HepG2 (cell line): ENCODE measurements at regions not wholly inside any gene's neighbourhood (a gene's known extent, or its start where the extent isn't known, plus 50 kb on each side); places are given as distances from the start of the nearest gene placed in this dataset.
"Not testable (repeated sequence)": the region's sequence is repeated elsewhere in the genome, so short reads cannot be mapped to it uniquely, and the experiment has no call there.

Experiments used
- ATAC-seq: fragments of 200-7000 bp; cut with Tn5 transposase; 3 replicates; pipeline ENCODE4 v1.9.1; 2020; ENCODE audit warnings: mild to moderate bottlenecking, moderate library complexity
- BruUV-seq: library from RNA; stranded (reverse); fragments of 400-500 nt; replicated peaks from 2 replicates; lab custom pipeline; 2021; lab: Mats Ljungman, UMichigan
- CTCF ChIA-PET: fragments of 300-600 bp; formaldehyde crosslinking; extraction: SDS; loops from one replicate; lab custom pipeline; 2021; ENCODE audit warnings: low total read pairs, inconsistent platforms, low intra/inter-chr PET ratio; lab: Yijun Ruan, JAX
- POLR2A ChIA-PET: fragments of 350-600 bp; sonication (Branson Sonifier 250); formaldehyde crosslinking; loops from one replicate; lab custom pipeline; 2020; ENCODE audit warnings: antibody characterized with exemption, inconsistent platforms; lab: Yijun Ruan, JAX
- DNase-seq: peaks from one replicate; pipeline ENCODE4 v3.0.0-alpha.2; 2015; ENCODE audit warnings: low spot score
- FAIRE-seq: peaks from 3 replicates; lab custom pipeline; 2011; peaks lifted over from hg19 to GRCh38; lab: Jason Lieb, UNC
- H2AFZ ChIP-seq: one replicate; pipeline ENCODE4 v1.6.1; 2011; ENCODE audit warnings: low read length, inconsistent platforms
- H3K27ac ChIP-seq: fragments of 300-600 bp; 3 replicates; pipeline ENCODE4 v1.8.0; 2011; ENCODE audit warnings: mixed run types, mild to moderate bottlenecking, mixed read lengths, low read length, inconsistent platforms; ENCODE audit not compliant: insufficient read depth; ENCODE audit errors: extremely low read length
- H3K27me3 ChIP-seq, 2 experiments: fragments of 200-600 bp in 1 of 2; 2 replicates in 1 of 2; 3 replicates in 1 of 2; pipeline versions ENCODE4 v1.6.0 to v1.8.0; 2011; ENCODE audit warnings: low read length in 2 of 2, mild to moderate bottlenecking in 2 of 2, moderate library complexity in 2 of 2, inconsistent platforms in 1 of 2; ENCODE audit not compliant: insufficient read depth in 2 of 2, control insufficient read depth in 1 of 2
- H3K36me3 ChIP-seq, 2 experiments: fragments of 200-600 bp in 1 of 2; replicated peaks in 1 of 2; 2 replicates in 1 of 2; 3 replicates in 1 of 2; pipeline versions ENCODE4 v1.5.1 to v1.8.0; 2011; ENCODE audit warnings: low read length in 2 of 2, inconsistent platforms in 1 of 2; ENCODE audit not compliant: insufficient read depth in 2 of 2, control insufficient read depth in 1 of 2
- H3K4me1 ChIP-seq: 2 replicates; pipeline ENCODE4 v1.5.1; 2012; ENCODE audit warnings: low read length, inconsistent platforms; ENCODE audit not compliant: insufficient read depth
- H3K4me2 ChIP-seq: 2 replicates; pipeline ENCODE4 v1.6.0; 2011; ENCODE audit warnings: low read depth, low read length, inconsistent platforms
- H3K4me3 ChIP-seq, 3 experiments: fragments of 200-600 bp in 1 of 3; sonication (generic), shearing (Covaris generic) in 1 of 3; replicated peaks in 1 of 3; 2 replicates each; pipeline ENCODE4 v1.5.1; 2011 to 2016; ENCODE audit warnings: low read length in 3 of 3, inconsistent platforms in 2 of 3, low read depth in 2 of 3, mild to moderate bottlenecking in 2 of 3, control low read depth in 1 of 3, mixed read lengths in 1 of 3; ENCODE audit not compliant: insufficient read depth in 1 of 3
- H3K79me2 ChIP-seq: one replicate; pipeline ENCODE4 v1.6.1; 2011; ENCODE audit warnings: low read length, inconsistent platforms; ENCODE audit not compliant: insufficient read depth
- H3K9ac ChIP-seq: 2 replicates; pipeline ENCODE4 v1.6.0; 2011; ENCODE audit warnings: mild to moderate bottlenecking, low read depth, low read length, inconsistent platforms; ENCODE audit not compliant: insufficient read depth
- H3K9me3 ChIP-seq: 2 replicates; pipeline ENCODE4 v1.5.1; 2012; ENCODE audit warnings: mild to moderate bottlenecking, low read length
- H4K20me1 ChIP-seq: 2 replicates; pipeline ENCODE4 v1.6.0; 2011; ENCODE audit warnings: inconsistent platforms, mild to moderate bottlenecking, low read length, moderate library complexity; ENCODE audit not compliant: insufficient read depth
- FOXJ3 ChIP-seq: sonication (generic); formaldehyde crosslinking; IDR thresholded peaks from 2 replicates; pipeline ENCODE4 v1.4.0; 2020; ENCODE audit warnings: missing genetic modification reagents, mild to moderate bottlenecking, borderline replicate concordance
- FOXP1 ChIP-seq, 2 experiments: fragments of 450-650 bp in 1 of 2; IDR thresholded peaks; 2 replicates each; pipeline ENCODE4 v1.6.1; 2017 to 2018; ENCODE audit warnings: antibody characterized with exemption in 1 of 2
- ZKSCAN1 ChIP-seq: fragments of 150-350 bp; IDR thresholded peaks from 2 replicates; pipeline ENCODE4 v1.6.1; 2014; ENCODE audit warnings: low read length
- ZNF441 ChIP-seq: sonication (generic); formaldehyde crosslinking; IDR thresholded peaks from 2 replicates; pipeline ENCODE4 v1.7.0; 2021; ENCODE audit warnings: missing genetic modification reagents, borderline replicate concordance
- ZNF564 ChIP-seq: sonication (generic); formaldehyde crosslinking; IDR thresholded peaks from 2 replicates; pipeline ENCODE4 v1.8.1; 2023; ENCODE audit warnings: mild to moderate bottlenecking, missing genetic modification reagents
- WGBS: methylation state at CpG from one replicate; pipeline ENCODE4 v1.1.6; 2017; ENCODE audit warnings: low lambda C conversion rate; 5-methylcytosine and 5-hydroxymethylcytosine counted together
- in situ Hi-C: cut with HindIII; loops from 2 replicates; pipeline ENCODE4 v1.10.0; 2017; ENCODE audit warnings: low pct_unique_long_range_greater_than_20kb; ENCODE audit not compliant: extremely low pct_ligation_motif_present
- intact Hi-C: fragments of 100-400 bp; cut with micrococcal nuclease; formaldehyde crosslinking; loops from one replicate; pipeline ENCODE4 v1.10.0; 2022; ENCODE audit not compliant: unreplicated experiment

DNA sequence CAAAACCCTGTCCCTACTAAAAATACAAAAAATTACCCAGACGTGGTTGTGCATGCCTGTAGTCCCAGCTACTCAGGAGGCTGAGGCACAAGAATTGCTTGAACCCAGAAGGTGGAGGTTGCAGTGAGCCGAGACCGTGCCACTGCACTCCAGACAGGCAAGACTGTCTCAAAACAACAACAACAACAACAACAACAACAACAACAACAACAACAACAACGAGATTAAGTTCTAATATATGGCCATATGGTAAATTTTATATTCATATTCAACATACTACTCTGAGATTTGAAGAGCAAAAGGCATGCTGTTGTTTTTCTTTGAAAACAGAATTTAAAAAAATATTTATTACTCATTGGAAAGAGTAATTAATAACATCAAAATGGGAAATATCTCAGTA is 80.2 kb upstream of the CD28 start:
- POLR2A ChIA-PET; BruUV-seq; ATAC-seq; H3K27ac ChIP-seq; H4K20me1 ChIP-seq; H3K36me3 ChIP-seq; CTCF ChIA-PET; intact Hi-C loops; DNase-seq; H3K4me3 ChIP-seq; H3K9ac ChIP-seq; in situ Hi-C loops; H3K27me3 ChIP-seq; FAIRE-seq; H2AFZ ChIP-seq; H3K9me3 ChIP-seq; H3K79me2 ChIP-seq; TF ChIP-seq FOXP1 (CRISPR knock-in tag; IDR thresholded peaks at IDR 0.05): not testable (repeated sequence)
- peak overlapping the region; percentile 14; the same call in 1 of the 2 replicates for H3K4me2 ChIP-seq
- TF ChIP-seq FOXJ3 (CRISPR knock-in tag) (0 out of 2 replicates have a peak, but pooled peaks have one; percentile 13), FOXP1 (IDR thresholded peaks at IDR 0.05) (peak; percentile 97)
- peaks cover 35% of the 10 kb centered on the region for H3K4me1 ChIP-seq
- 45% methylated on average over 4 of the region's 4 CpGs for WGBS

DNA sequence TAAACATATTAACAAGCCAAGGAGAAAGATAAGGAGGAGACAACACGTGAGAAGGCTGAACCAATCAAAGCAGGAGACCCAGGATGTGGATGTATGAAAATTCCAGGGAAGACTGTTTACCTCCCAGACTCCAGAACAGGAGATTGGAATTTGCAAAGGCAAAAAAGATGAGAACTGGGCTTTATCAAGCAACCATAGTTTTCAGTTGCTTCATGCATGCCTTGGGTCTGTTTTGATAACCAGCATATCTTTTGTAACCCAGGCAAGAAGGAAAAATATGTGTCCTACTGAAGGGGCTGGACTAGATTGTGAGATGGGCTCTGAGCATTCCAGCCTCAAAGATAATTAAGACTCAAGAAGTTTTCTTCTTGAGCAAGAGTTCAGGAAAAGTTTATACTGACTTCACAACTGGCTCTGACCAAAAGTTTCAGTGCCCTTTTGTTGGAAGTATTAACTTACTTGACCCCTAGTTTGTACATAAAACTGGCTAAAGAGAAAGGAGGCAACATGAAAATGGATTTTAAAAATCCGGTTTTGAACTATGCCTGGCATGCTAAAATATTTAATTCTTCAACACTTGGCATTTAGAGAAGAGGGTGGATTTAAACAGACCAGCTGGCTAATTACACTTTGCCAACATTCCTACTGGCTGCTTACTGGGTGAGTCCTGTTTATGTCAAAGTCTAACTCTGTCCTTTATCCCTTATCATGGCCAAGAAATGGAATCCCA is 79.3 kb upstream of the CD28 start:
- no peak overlapping the region for H3K9ac ChIP-seq
- H2AFZ ChIP-seq, result no peak overlapping the region
- no peaks in the 10 kb centered on the region for H4K20me1 ChIP-seq
- CTCF ChIA-PET, result no interaction called here
- FAIRE-seq, result no peak
- no TSS peak for BruUV-seq
- H3K4me2 ChIP-seq, result no peak overlapping the region
- 14% methylated on average over 2 of the region's 2 CpGs for WGBS
- in situ Hi-C loops, result no loop called here
- intact Hi-C loops, result no loop called here
- H3K4me1 ChIP-seq, result peaks cover 41% of the 10 kb centered on the region
- DNase-seq, result no peak
- no peak overlapping the region for H3K4me3 ChIP-seq
- ATAC-seq, result no peak
- H3K36me3 ChIP-seq, result no peaks in the 10 kb centered on the region
- H3K27me3 ChIP-seq, result no peaks in the 10 kb centered on the region
- TF ChIP-seq ZNF441 (CRISPR knock-in tag), result no peak
- no peak for TF ChIP-seq ZNF564
- TF ChIP-seq ZKSCAN1, result no peak
- TF ChIP-seq, all 625 proteins: peak for 0
- no peaks in the 10 kb centered on the region for H3K79me2 ChIP-seq
- H3K27ac ChIP-seq, result no peak overlapping the region
- POLR2A ChIA-PET, result no interaction called here
- no peaks in the 10 kb centered on the region for H3K9me3 ChIP-seq
